Muscle layer of colon (tissue), 2 donors: ENCODE measurements at regions not wholly inside any gene's neighbourhood (a gene's known extent, or its start where the extent isn't known, plus 50 kb on each side); places are given as distances from the start of the nearest gene placed in this dataset.

Experiments used
- H3K27ac ChIP-seq: one replicate; pipeline ENCODE4 v1.7.0; 2013; ENCODE audit warnings: low read depth, mild to moderate bottlenecking, low read length, moderate library complexity
- H3K27me3 ChIP-seq, 2 donors: one replicate each; pipeline ENCODE4 v1.7.0; 2013; ENCODE audit warnings: low read length in 2 of 2, mild to moderate bottlenecking in 2 of 2; ENCODE audit not compliant: insufficient read depth in 2 of 2, control insufficient read depth in 1 of 2
- H3K36me3 ChIP-seq: one replicate; pipeline ENCODE4 v1.7.0; 2013; ENCODE audit warnings: mild to moderate bottlenecking, low read length; ENCODE audit not compliant: insufficient read depth
- H3K4me1 ChIP-seq: one replicate; pipeline ENCODE4 v1.7.0; 2013; ENCODE audit warnings: mild to moderate bottlenecking, low read length; ENCODE audit not compliant: insufficient read depth
- H3K4me3 ChIP-seq, 2 donors: one replicate each; pipeline ENCODE4 v1.7.0; 2013; ENCODE audit warnings: low read length in 2 of 2, low read depth in 1 of 2, mild to moderate bottlenecking in 1 of 2, moderate library complexity in 1 of 2
- H3K9ac ChIP-seq: one replicate; pipeline ENCODE4 v1.7.0; 2013; ENCODE audit warnings: low read length
- H3K9me3 ChIP-seq: one replicate; pipeline ENCODE4 v1.7.0; 2013; ENCODE audit warnings: mild to moderate bottlenecking, low read length
- donor health status: abdominal sarcoma.
- donor health status: Adenocarcinoma of cecum.

GRCh38 chr7:106196460-106197021 lies 84.4 kb upstream of the SYPL1 start:
- H3K4me1 ChIP-seq: no peaks in the 10 kb centered on the region
- no peaks in the 10 kb centered on the region for H3K9me3 ChIP-seq
- no peaks in the 10 kb centered on the region for H3K27me3 ChIP-seq
- no peak overlapping the region for H3K9ac ChIP-seq
- H3K4me3 ChIP-seq: no peak overlapping the region
- H3K27ac ChIP-seq: no peak overlapping the region
- no peaks in the 10 kb centered on the region for H3K36me3 ChIP-seq

- Histone ChIP-seq H3K27ac (no peak overlapping the region), H3K9ac (no peak overlapping the region), H3K4me3 (no peak overlapping the region), H3K4me1 (no peaks in the 10 kb centered on the region), H3K9me3 (no peaks in the 10 kb centered on the region), H3K27me3 (no peaks in the 10 kb centered on the region), H3K36me3 (no peaks in the 10 kb centered on the region)
These were observed 81.5 kb upstream of the SYPL1 start for GRCh38 chr7:106193661-106194060.

- H3K4me3 ChIP-seq: no peak overlapping the region
- H3K36me3 ChIP-seq: no peaks in the 10 kb centered on the region
- H3K9me3 ChIP-seq: no peaks in the 10 kb centered on the region
- H3K27ac ChIP-seq: no peak overlapping the region
- no peaks in the 10 kb centered on the region for H3K4me1 ChIP-seq
- H3K27me3 ChIP-seq: no peaks in the 10 kb centered on the region
- no peak overlapping the region for H3K9ac ChIP-seq
These were observed 78.6 kb upstream of the SYPL1 start for GRCh38 chr7:106190589-106191330.

- Histone ChIP-seq H3K36me3 (no peaks in the 10 kb centered on the region), H3K9ac (no peak overlapping the region), H3K27ac (no peak overlapping the region), H3K27me3 (no peaks in the 10 kb centered on the region), H3K4me1 (no peaks in the 10 kb centered on the region), H3K4me3 (no peak overlapping the region), H3K9me3 (no peaks in the 10 kb centered on the region)
These were observed 75.7 kb upstream of the SYPL1 start for GRCh38 chr7:106187613-106188350.

- Histone ChIP-seq H3K36me3 (no peaks in the 10 kb centered on the region), H3K9me3 (no peaks in the 10 kb centered on the region), H3K27me3 (no peaks in the 10 kb centered on the region), H3K27ac (no peak overlapping the region), H3K4me3 (no peak overlapping the region), H3K4me1 (no peaks in the 10 kb centered on the region), H3K9ac (no peak overlapping the region)
These were observed 73.6 kb upstream of the SYPL1 start for GRCh38 chr7:106185719-106186118.

GRCh38 chr7:106183952-106184351 lies 71.8 kb upstream of the SYPL1 start:
- Histone ChIP-seq H3K4me1 (no peaks in the 10 kb centered on the region), H3K27me3 (no peaks in the 10 kb centered on the region), H3K27ac (no peak overlapping the region), H3K9ac (no peak overlapping the region), H3K4me3 (no peak overlapping the region), H3K9me3 (no peaks in the 10 kb centered on the region), H3K36me3 (no peaks in the 10 kb centered on the region)

- Histone ChIP-seq H3K27me3 (no peaks in the 10 kb centered on the region), H3K9ac (no peak overlapping the region), H3K4me1 (no peaks in the 10 kb centered on the region), H3K9me3 (no peaks in the 10 kb centered on the region), H3K4me3 (no peak overlapping the region), H3K27ac (no peak overlapping the region), H3K36me3 (no peaks in the 10 kb centered on the region)
These were observed 70.8 kb upstream of the SYPL1 start for GRCh38 chr7:106182904-106183303.

- Histone ChIP-seq H3K9me3 (no peaks in the 10 kb centered on the region), H3K9ac (no peak overlapping the region), H3K36me3 (no peaks in the 10 kb centered on the region), H3K4me1 (peaks cover 5% of the 10 kb centered on the region), H3K27ac (no peak overlapping the region), H3K4me3 (no peak overlapping the region), H3K27me3 (no peaks in the 10 kb centered on the region)
These were observed 69.7 kb upstream of the SYPL1 start for GRCh38 chr7:106181658-106182265.

GRCh38 chr7:106180721-106181120 lies 68.6 kb upstream of the SYPL1 start:
- H3K4me1 ChIP-seq: peaks cover 9% of the 10 kb centered on the region
- H3K4me3 ChIP-seq: no peak overlapping the region
- no peak overlapping the region for H3K27ac ChIP-seq
- no peaks in the 10 kb centered on the region for H3K9me3 ChIP-seq
- H3K27me3 ChIP-seq: no peaks in the 10 kb centered on the region
- no peak overlapping the region for H3K9ac ChIP-seq
- no peaks in the 10 kb centered on the region for H3K36me3 ChIP-seq

- Histone ChIP-seq H3K36me3 (no peaks in the 10 kb centered on the region), H3K9ac (no peak overlapping the region), H3K4me1 (peaks cover 9% of the 10 kb centered on the region), H3K9me3 (no peaks in the 10 kb centered on the region), H3K27ac (no peak overlapping the region), H3K4me3 (no peak overlapping the region), H3K27me3 (no peaks in the 10 kb centered on the region)
These were observed 67.1 kb upstream of the SYPL1 start for GRCh38 chr7:106179256-106179655.

- Histone ChIP-seq H3K27me3 (no peaks in the 10 kb centered on the region), H3K4me1 (peaks cover 9% of the 10 kb centered on the region), H3K27ac (no peak overlapping the region), H3K36me3 (no peaks in the 10 kb centered on the region), H3K9ac (no peak overlapping the region), H3K4me3 (no peak overlapping the region), H3K9me3 (no peaks in the 10 kb centered on the region)
These were observed 66.6 kb upstream of the SYPL1 start for GRCh38 chr7:106178593-106179134.
